Naive thymus-derived CD4-positive, alpha-beta T cell (primary cell): ENCODE measurements at regions not wholly inside any gene's neighbourhood (a gene's known extent, or its start where the extent isn't known, plus 50 kb on each side); places are given as distances from the start of the nearest gene placed in this dataset.

Experiments
- ATAC-seq: fragments of 150-1000 bp; cut with Tn5 transposase; 2 replicates; pipeline ENCODE4 v1.10.0; 2021; ENCODE audit warnings: mild to moderate bottlenecking, moderate library complexity
- CTCF ChIA-PET: fragments of 350-600 bp; sonication (Branson Sonifier 250); formaldehyde crosslinking; loops from one replicate; lab custom pipeline; 2021; ENCODE audit warnings: antibody characterized with exemption; lab: Charles Lee
- POLR2A ChIA-PET: fragments of 350-600 bp; sonication (Branson Sonifier 250); formaldehyde crosslinking; loops from one replicate; lab custom pipeline; 2021; ENCODE audit warnings: antibody characterized with exemption, inconsistent platforms; lab: Charles Lee
- DNase-seq, 9 donors: peaks; one replicate each; pipeline versions ENCODE4 v3.0.0 to v3.0.0-alpha.2; 2020 to 2022; ENCODE audit warnings: mixed read lengths in 1 of 9
- H3K27ac ChIP-seq: one replicate; pipeline ENCODE4 v1.7.0; 2013; ENCODE audit warnings: mild to moderate bottlenecking, low read depth, low read length, moderate library complexity
- H3K27me3 ChIP-seq, 2 donors: one replicate each; pipeline ENCODE4 v1.7.0; 2013; ENCODE audit warnings: low read length in 2 of 2, mild to moderate bottlenecking in 2 of 2, moderate library complexity in 2 of 2; ENCODE audit not compliant: control insufficient read depth in 2 of 2, insufficient read depth in 2 of 2
- H3K36me3 ChIP-seq, 3 experiments: 1 replicate in 2 of 3; 2 replicates in 1 of 3; pipeline ENCODE4 v1.7.0; 2013; ENCODE audit warnings: low read length in 3 of 3, mild to moderate bottlenecking in 3 of 3, moderate library complexity in 1 of 3; ENCODE audit not compliant: insufficient read depth in 3 of 3, control insufficient read depth in 2 of 3
- H3K4me1 ChIP-seq, 2 donors: one replicate each; pipeline ENCODE4 v1.7.0; 2013; ENCODE audit warnings: low read length in 2 of 2, mild to moderate bottlenecking in 2 of 2, moderate library complexity in 1 of 2; ENCODE audit not compliant: control insufficient read depth in 2 of 2, insufficient read depth in 2 of 2
- H3K4me3 ChIP-seq: 2 replicates; pipeline ENCODE4 v1.7.0; 2013; ENCODE audit warnings: mild to moderate bottlenecking, low read length
- H3K9me3 ChIP-seq, 3 experiments: 1 replicate in 2 of 3; 2 replicates in 1 of 3; pipeline ENCODE4 v1.7.0; 2013; ENCODE audit warnings: low read length in 3 of 3; ENCODE audit not compliant: control insufficient read depth in 2 of 3
- H3K27ac Mint-ChIP-seq, 9 donors: one replicate each; pipeline ENCODE4 v1.8.0; 2020 to 2022; ENCODE audit warnings: mixed read lengths in 9 of 9, mild to moderate bottlenecking in 8 of 9, moderate library complexity in 5 of 9, inconsistent platforms in 2 of 9
- H3K27me3 Mint-ChIP-seq, 5 donors: one replicate each; pipeline ENCODE4 v1.8.0; 2021 to 2022; ENCODE audit warnings: mixed read lengths in 5 of 5, mild to moderate bottlenecking in 1 of 5
- H3K36me3 Mint-ChIP-seq, 5 donors: one replicate each; pipeline ENCODE4 v1.8.0; 2020 to 2022; ENCODE audit warnings: mixed read lengths in 5 of 5, mild to moderate bottlenecking in 3 of 5, inconsistent platforms in 1 of 5
- H3K4me1 Mint-ChIP-seq, 7 donors: one replicate each; pipeline ENCODE4 v1.8.0; 2020 to 2022; ENCODE audit warnings: mixed read lengths in 7 of 7, mild to moderate bottlenecking in 3 of 7, inconsistent platforms in 1 of 7
- H3K4me3 Mint-ChIP-seq, 10 donors: one replicate each; pipeline ENCODE4 v1.8.0; 2020 to 2022; ENCODE audit warnings: mild to moderate bottlenecking in 10 of 10, mixed read lengths in 10 of 10, moderate library complexity in 6 of 10, inconsistent platforms in 2 of 10
- H3K9me3 Mint-ChIP-seq, 11 donors: one replicate each; pipeline ENCODE4 v1.8.0; 2020 to 2022; ENCODE audit warnings: mixed read lengths in 11 of 11, mild to moderate bottlenecking in 4 of 11, inconsistent platforms in 1 of 11, moderate library complexity in 1 of 11
- intact Hi-C, 2 donors: fragments of 100-400 bp; cut with micrococcal nuclease; formaldehyde crosslinking; loops; one replicate each; pipeline ENCODE4 v1.15.1; 2023

DNA sequence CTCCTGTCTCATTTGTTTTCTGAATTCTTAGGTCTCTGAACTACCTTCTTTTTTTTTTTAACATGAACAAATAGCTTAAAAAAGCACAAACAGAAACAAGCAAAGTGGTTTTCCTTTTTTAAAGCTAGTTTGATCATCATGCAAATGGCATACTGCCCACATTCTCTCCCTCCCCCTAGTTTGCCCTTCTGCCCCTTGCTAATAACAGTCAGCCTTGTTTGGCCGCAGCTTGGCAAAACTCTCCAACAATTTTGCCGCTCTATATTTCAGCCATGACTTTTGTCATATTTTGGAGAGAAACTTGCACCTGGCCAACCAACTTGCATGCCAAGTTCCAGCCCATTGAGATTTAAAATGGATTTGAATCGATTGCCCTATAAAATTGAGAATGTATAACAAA lies 666.0 kb upstream of the NR2F2 start:
- peaks cover 0 to 10% (median 2%) of the 10 kb centered on the region in 7 donors for H3K4me1 Mint-ChIP-seq
- DNase-seq (no peak), ATAC-seq (no peak)
- Histone ChIP-seq H3K27me3 (no peaks in the 10 kb centered on the region), H3K9me3 (no peaks in the 10 kb centered on the region), H3K4me3 (no peak overlapping the region), H3K27ac (no peak overlapping the region), H3K4me1 (peaks cover 0 to 2% of the 10 kb centered on the region in 2 donors), H3K36me3 (no peaks in the 10 kb centered on the region)
- H3K4me3 Mint-ChIP-seq: no peak overlapping the region
- POLR2A ChIA-PET: no interaction called here
- CTCF ChIA-PET: no interaction called here
- intact Hi-C loops: no loop called here
- H3K36me3 Mint-ChIP-seq: no peaks in the 10 kb centered on the region
- H3K27ac Mint-ChIP-seq: no peak overlapping the region
- H3K9me3 Mint-ChIP-seq: no peaks in the 10 kb centered on the region
- peaks cover 11 to 29% (median 24%) of the 10 kb centered on the region in 5 donors for H3K27me3 Mint-ChIP-seq

DNA sequence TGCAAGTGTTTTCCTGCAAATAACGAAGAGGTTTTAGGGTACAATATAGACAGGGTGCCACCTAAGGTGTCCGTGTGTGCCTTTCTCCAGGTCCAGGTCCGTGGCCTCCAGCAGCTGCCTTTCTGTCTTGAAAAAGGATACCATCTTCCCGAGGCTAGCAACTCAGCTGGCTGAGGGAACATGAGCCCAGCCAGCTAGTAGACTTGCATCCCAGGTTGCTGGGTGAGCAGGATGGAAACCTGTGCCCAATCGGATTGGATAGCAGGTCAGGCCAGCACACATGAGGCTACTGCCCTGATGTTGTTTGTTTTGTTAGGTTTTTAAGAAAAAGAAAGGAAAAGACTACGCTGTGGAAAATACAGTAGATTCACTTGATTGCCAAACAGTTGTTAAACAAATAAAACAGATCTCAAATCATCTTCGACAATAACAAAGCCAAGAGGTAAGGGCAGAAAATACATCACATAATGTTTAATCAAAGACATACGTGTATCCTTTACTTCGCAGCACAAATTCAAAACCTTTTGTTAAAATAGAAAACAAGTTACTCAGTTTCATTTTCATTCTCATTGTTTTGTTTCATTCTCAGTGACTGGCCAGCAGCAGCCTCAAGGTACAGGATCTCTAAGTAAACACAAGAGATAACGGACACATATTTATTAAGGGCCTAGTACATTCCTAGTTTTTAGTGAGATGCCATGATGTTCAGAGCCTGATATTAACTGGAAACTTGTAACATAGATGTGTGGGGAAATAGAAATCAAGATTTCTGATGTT lies 661.2 kb upstream of the NR2F2 start:
- peaks cover 11 to 31% (median 19%) of the 10 kb centered on the region in 5 donors for H3K27me3 Mint-ChIP-seq
- peaks cover 0 to 3% (median 0%) of the 10 kb centered on the region in 11 donors for H3K9me3 Mint-ChIP-seq
- no peaks in the 10 kb centered on the region for H3K36me3 Mint-ChIP-seq
- ChIA-PET CTCF (no interaction called here), POLR2A (no interaction called here)
- DNase-seq (no peak), ATAC-seq (no peak)
- H3K36me3 ChIP-seq: no peaks in the 10 kb centered on the region
- H3K9me3 ChIP-seq: no peaks in the 10 kb centered on the region
- peak overlapping the region in 4 of 10 donors; percentile 7 to 77 (median 28) for H3K4me3 Mint-ChIP-seq
- peak overlapping the region in 2 of 9 donors; percentile 34 to 85 for H3K27ac Mint-ChIP-seq
- H3K4me3 ChIP-seq: no peak overlapping the region
- peaks cover 0 to 14% (median 4%) of the 10 kb centered on the region in 7 donors for H3K4me1 Mint-ChIP-seq
- no peak overlapping the region for H3K27ac ChIP-seq
- intact Hi-C loops: no loop called here
- H3K4me1 ChIP-seq: peaks cover 0 to 5% of the 10 kb centered on the region in 2 donors
- no peaks in the 10 kb centered on the region for H3K27me3 ChIP-seq

DNA sequence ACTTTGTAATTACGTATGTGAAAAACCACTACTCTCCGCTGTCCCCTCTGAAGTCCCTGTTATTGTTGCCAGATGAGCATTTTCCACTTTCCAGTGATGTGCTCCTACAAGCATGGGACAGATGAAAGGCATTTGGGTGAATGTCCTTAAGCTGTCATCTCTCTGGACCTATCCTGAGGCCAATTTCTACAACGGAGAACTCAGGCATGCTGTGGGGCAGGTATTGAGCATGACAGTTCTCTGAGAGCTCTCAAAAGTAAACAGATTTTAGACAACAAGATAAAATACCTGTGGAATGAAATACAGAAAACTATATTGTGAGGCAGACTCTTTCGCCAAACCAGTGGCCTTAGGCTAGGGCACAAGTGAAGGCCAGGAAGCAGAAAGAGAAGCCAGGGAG lies 656.5 kb upstream of the NR2F2 start:
- no peaks in the 10 kb centered on the region for H3K9me3 ChIP-seq
- no peaks in the 10 kb centered on the region for H3K27me3 ChIP-seq
- ATAC-seq (no peak), DNase-seq (no peak)
- intact Hi-C loops: no loop called here
- H3K27me3 Mint-ChIP-seq: peaks cover 0 to 29% (median 20%) of the 10 kb centered on the region in 5 donors
- H3K36me3 Mint-ChIP-seq: no peaks in the 10 kb centered on the region
- no peaks in the 10 kb centered on the region for H3K36me3 ChIP-seq
- no peak overlapping the region for H3K27ac ChIP-seq
- peaks cover 0 to 5% of the 10 kb centered on the region in 2 donors for H3K4me1 ChIP-seq
- H3K27ac Mint-ChIP-seq: no peak overlapping the region
- ChIA-PET POLR2A (no interaction called here), CTCF (no interaction called here)
- H3K9me3 Mint-ChIP-seq: peaks cover 0 to 8% (median 0%) of the 10 kb centered on the region in 11 donors
- no peak overlapping the region for H3K4me3 ChIP-seq
- H3K4me1 Mint-ChIP-seq: peaks cover 0 to 9% (median 4%) of the 10 kb centered on the region in 7 donors
- no peak overlapping the region for H3K4me3 Mint-ChIP-seq

DNA sequence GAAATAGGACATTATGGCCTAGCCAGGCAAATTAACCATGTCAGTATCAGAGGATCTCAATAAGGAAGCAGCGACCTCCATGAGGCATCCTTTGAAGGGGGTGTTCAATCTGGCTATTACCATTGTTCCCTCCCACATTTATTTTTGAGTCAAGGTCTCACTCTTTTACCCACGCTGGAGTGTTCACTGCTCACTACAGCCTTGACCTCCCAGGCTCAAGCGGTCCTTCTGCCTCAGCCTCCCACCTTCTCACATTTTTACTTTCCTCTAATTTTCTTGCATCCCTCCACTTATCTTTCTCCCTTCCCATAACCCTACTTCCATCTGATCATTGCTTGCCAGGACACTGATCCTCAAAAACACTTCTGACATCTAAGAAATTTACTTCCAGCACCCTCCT lies 654.0 kb upstream of the NR2F2 start:
- ATAC-seq (no peak), DNase-seq (no peak)
- H3K27me3 Mint-ChIP-seq: peaks cover 0 to 29% (median 19%) of the 10 kb centered on the region in 5 donors
- no peaks in the 10 kb centered on the region for H3K27me3 ChIP-seq
- H3K36me3 ChIP-seq: no peaks in the 10 kb centered on the region
- H3K27ac ChIP-seq: no peak overlapping the region
- no peaks in the 10 kb centered on the region for H3K4me1 Mint-ChIP-seq
- no peaks in the 10 kb centered on the region for H3K9me3 ChIP-seq
- no peak overlapping the region for H3K4me3 Mint-ChIP-seq
- H3K36me3 Mint-ChIP-seq: no peaks in the 10 kb centered on the region
- POLR2A ChIA-PET: no interaction called here
- H3K9me3 Mint-ChIP-seq: peaks cover 0 to 8% (median 0%) of the 10 kb centered on the region in 11 donors
- intact Hi-C loops: no loop called here
- no peaks in the 10 kb centered on the region for H3K4me1 ChIP-seq
- CTCF ChIA-PET: no interaction called here
- no peak overlapping the region for H3K4me3 ChIP-seq
- H3K27ac Mint-ChIP-seq: no peak overlapping the region

DNA sequence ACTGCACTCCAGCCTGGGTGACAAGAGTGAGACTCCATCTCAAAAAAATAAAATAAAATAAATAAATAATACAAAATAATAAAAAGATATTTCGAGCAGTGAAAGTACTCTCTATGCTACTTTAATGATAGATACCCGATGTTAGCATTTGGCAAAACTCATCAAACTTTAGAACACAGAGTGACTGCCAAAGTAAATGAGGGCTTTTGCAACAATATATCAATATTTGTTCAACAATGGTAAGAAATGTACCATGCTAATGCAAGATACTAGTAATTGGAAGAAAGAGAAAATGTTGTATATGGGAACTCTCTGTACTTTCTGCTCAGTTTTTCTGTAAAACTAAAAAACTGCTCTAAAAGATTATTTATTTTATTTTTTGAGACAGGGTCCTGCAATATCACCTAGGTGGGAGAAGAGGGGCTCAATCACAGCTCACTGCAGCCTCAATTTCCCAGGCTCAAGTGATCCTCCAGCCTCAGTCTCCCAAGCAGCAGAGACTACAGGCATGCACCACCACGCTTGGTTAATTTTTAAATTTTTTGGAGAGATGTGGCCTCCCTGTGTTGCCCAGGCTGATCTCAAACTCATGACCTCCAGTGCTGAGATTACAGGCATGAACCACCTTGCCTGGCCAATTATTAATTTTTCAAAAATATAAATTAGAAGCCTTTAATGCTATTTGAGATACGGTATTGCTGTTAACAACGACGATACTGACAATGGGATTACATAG lies 650.5 kb upstream of the NR2F2 start:
- Mint-ChIP-seq H3K9me3 (peaks cover 0 to 8% (median 0%) of the 10 kb centered on the region in 11 donors), H3K4me1 (no peaks in the 10 kb centered on the region), H3K4me3 (no peak overlapping the region), H3K27ac (no peak overlapping the region), H3K36me3 (no peaks in the 10 kb centered on the region), H3K27me3 (peaks cover 0 to 35% (median 19%) of the 10 kb centered on the region in 5 donors)
- no peaks in the 10 kb centered on the region for H3K27me3 ChIP-seq
- H3K4me3 ChIP-seq: no peak overlapping the region
- intact Hi-C loops: no loop called here
- H3K4me1 ChIP-seq: no peaks in the 10 kb centered on the region
- H3K36me3 ChIP-seq: no peaks in the 10 kb centered on the region
- H3K27ac ChIP-seq: no peak overlapping the region
- ChIA-PET POLR2A (no interaction called here), CTCF (no interaction called here)
- H3K9me3 ChIP-seq: no peaks in the 10 kb centered on the region
- DNase-seq (no peak), ATAC-seq (no peak)

DNA sequence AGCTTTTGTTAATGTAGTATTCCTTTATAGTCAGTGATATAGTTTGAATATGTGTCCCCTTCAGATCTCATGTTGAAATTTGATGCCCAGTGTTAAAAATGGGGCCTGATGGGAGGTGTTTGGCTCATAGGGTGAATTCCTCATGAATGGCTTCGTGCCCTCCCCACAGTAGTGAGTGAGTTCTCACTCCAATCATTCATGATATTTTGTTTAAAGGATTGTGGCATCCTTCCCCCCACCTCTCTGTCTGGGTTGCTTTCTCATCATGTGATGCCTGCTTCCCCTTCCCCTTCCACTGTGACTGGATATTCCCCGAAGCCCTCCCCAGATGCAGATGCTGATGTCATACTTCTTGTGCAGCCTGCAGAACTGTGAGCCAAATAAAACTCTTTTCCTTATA lies 649.8 kb upstream of the NR2F2 start:
- POLR2A ChIA-PET: no interaction called here
- H3K9me3 ChIP-seq: no peaks in the 10 kb centered on the region
- H3K4me1 ChIP-seq: no peaks in the 10 kb centered on the region
- H3K36me3 ChIP-seq: no peaks in the 10 kb centered on the region
- Mint-ChIP-seq H3K36me3 (no peaks in the 10 kb centered on the region), H3K27ac (no peak overlapping the region), H3K27me3 (peaks cover 0 to 29% (median 19%) of the 10 kb centered on the region in 5 donors), H3K9me3 (peaks cover 0 to 4% (median 0%) of the 10 kb centered on the region in 11 donors), H3K4me3 (no peak overlapping the region), H3K4me1 (no peaks in the 10 kb centered on the region)
- no peak for DNase-seq
- no peak overlapping the region for H3K27ac ChIP-seq
- no peak overlapping the region for H3K4me3 ChIP-seq
- ATAC-seq: no peak
- intact Hi-C loops: no loop called here
- CTCF ChIA-PET: no interaction called here
- no peaks in the 10 kb centered on the region for H3K27me3 ChIP-seq
